Jurkat, Clone E6-1 (cell line): ENCODE measurements at regions not wholly inside any gene's neighbourhood (a gene's known extent, or its start where the extent isn't known, plus 50 kb on each side); places are given as distances from the start of the nearest gene placed in this dataset.

Source experiments
- DNase-seq: peaks from one replicate; pipeline ENCODE4 v3.0.0-alpha.2; 2011; ENCODE audit warnings: low read depth, low spot score
- H3K4me3 ChIP-seq: 2 replicates; pipeline ENCODE4 v1.5.1; 2011; ENCODE audit warnings: mild to moderate bottlenecking, low read length, control low read depth, moderate library complexity

- DNase-seq = no peak
- no peak overlapping the region for H3K4me3 ChIP-seq
These were observed 1120.0 kb downstream of the IGSF11 start for GRCh38 chr3:117914540-117915100.

- no peak overlapping the region for H3K4me3 ChIP-seq
- no peak for DNase-seq
These were observed 1117.8 kb downstream of the IGSF11 start for GRCh38 chr3:117916839-117917238.

GRCh38 chr3:117919621-117920020 is 1115.0 kb downstream of the IGSF11 start:
- no peak for DNase-seq
- H3K4me3 ChIP-seq = no peak overlapping the region

- no peak overlapping the region for H3K4me3 ChIP-seq
- DNase-seq = no peak
These were observed 1114.3 kb downstream of the IGSF11 start for GRCh38 chr3:117920253-117920898.

- no peak for DNase-seq
These were observed 1113.2 kb downstream of the IGSF11 start for GRCh38 chr3:117921411-117921810.

GRCh38 chr3:117922039-117922438 is 1112.6 kb downstream of the IGSF11 start:
- no peak for DNase-seq
- no peak overlapping the region for H3K4me3 ChIP-seq

More at GRCh38 chr3:117921411-117921810, 1113.2 kb downstream of the IGSF11 start:
- no peak overlapping the region for H3K4me3 ChIP-seq

- DNase-seq = no peak
- no peak overlapping the region for H3K4me3 ChIP-seq
These were observed 1107.8 kb downstream of the IGSF11 start for GRCh38 chr3:117926819-117927218.

- no peak for DNase-seq
- H3K4me3 ChIP-seq = no peak overlapping the region
These were observed 1106.8 kb downstream of the IGSF11 start for GRCh38 chr3:117927825-117928224.

GRCh38 chr3:117928836-117929235 is 1105.8 kb downstream of the IGSF11 start:
- no peak for DNase-seq

GRCh38 chr3:117932441-117932840 is 1102.2 kb downstream of the IGSF11 start:
- no peak for DNase-seq
- no peak overlapping the region for H3K4me3 ChIP-seq

More at GRCh38 chr3:117928836-117929235, 1105.8 kb downstream of the IGSF11 start:
- H3K4me3 ChIP-seq = no peak overlapping the region

- no peak overlapping the region for H3K4me3 ChIP-seq
- no peak for DNase-seq
These were observed 1098.5 kb downstream of the IGSF11 start for GRCh38 chr3:117936159-117936558.

GRCh38 chr3:117938974-117939373 is 1095.7 kb downstream of the IGSF11 start:
- no peak for DNase-seq

GRCh38 chr3:117939425-117940027 is 1095.1 kb downstream of the IGSF11 start:
- no peak for DNase-seq
- H3K4me3 ChIP-seq = no peak overlapping the region

More at GRCh38 chr3:117938974-117939373, 1095.7 kb downstream of the IGSF11 start:
- H3K4me3 ChIP-seq = no peak overlapping the region

- H3K4me3 ChIP-seq = no peak overlapping the region
- DNase-seq = no peak
These were observed 1093.6 kb downstream of the IGSF11 start for GRCh38 chr3:117941015-117941414.

- no peak overlapping the region for H3K4me3 ChIP-seq
- DNase-seq = no peak
These were observed 1092.9 kb downstream of the IGSF11 start for GRCh38 chr3:117941756-117942155.

- no peak for DNase-seq
- H3K4me3 ChIP-seq = no peak overlapping the region
These were observed 1080.5 kb downstream of the IGSF11 start for GRCh38 chr3:117954131-117954530.

GRCh38 chr3:117955196-117955595 is 1079.5 kb downstream of the IGSF11 start:
- no peak for DNase-seq
- H3K4me3 ChIP-seq = no peak overlapping the region

GRCh38 chr3:117958027-117958426 is 1076.6 kb downstream of the IGSF11 start:
- no peak for DNase-seq
- no peak overlapping the region for H3K4me3 ChIP-seq

GRCh38 chr3:117962750-117963149 is 1071.9 kb downstream of the IGSF11 start:
- no peak overlapping the region for H3K4me3 ChIP-seq
- DNase-seq = no peak

GRCh38 chr3:117963858-117964257 is 1070.8 kb downstream of the IGSF11 start:
- DNase-seq = no peak
- no peak overlapping the region for H3K4me3 ChIP-seq

- no peak overlapping the region for H3K4me3 ChIP-seq
- DNase-seq = no peak
These were observed 1069.8 kb downstream of the IGSF11 start for GRCh38 chr3:117964814-117965213.
